Fibroblast of gingiva (primary cell): ENCODE measurements at regions not wholly inside any gene's neighbourhood (a gene's known extent, or its start where the extent isn't known, plus 50 kb on each side); places are given as distances from the start of the nearest gene placed in this dataset.

Source experiments
- DNase-seq: peaks from one replicate; pipeline ENCODE4 v3.0.0-alpha.2; 2011; ENCODE audit warnings: low read depth

DNA sequence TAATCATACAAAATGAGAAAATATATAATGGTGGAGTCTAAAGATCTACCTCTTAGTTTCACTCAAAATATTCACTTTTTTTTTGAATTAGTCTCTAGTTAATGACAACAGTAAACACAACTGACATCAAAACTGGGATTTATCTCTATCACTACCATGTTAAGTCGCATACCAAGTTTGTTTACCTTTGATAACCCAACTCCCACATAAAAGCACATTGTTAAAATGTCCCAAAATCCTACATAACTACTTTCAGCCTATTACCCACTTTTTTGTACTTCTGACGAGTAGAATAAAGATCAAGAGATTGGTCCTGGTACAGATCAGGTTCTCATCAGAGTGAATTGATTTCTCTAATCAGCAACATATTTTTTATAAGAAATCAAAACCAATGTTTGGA is 518.5 kb downstream of the EPHA3 start:
- no peak for DNase-seq

DNA sequence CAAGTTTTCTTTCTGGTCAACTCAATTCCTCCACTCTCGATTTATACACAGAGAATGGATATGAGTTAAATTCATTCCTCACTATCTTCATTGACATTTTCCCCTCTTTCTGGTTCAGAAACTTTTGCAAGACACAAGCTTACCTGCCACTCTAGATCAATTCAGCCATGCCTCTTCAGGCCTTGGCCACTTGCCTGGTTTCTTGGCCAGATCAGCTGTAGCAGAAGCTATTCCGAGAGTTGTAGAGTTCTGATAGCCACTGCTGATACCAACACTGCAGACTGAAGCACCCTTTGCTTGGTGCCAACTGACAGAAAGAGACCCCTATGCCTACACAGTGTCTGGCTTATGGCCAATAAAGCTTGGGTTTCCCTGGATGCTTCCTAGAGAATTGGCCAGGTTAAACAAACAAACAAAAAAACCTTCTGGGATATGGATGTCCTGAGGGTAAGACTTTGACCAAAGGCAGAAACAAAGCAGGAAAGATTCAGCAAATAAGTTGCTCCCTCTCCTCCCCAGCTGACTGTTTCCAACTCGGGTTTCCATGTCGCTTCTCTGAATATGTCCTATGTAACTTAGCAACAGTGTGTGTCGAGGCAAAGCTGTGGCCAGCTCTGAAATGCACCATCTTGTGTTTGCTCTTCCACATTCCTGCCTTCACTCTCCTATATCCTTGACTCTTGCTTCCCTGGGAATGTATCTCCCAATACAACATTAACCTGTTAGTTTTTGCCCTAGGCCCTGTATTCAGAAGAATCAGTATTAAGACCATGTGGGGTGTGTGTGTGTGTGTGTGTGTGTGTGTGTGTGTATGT is 521.6 kb downstream of the EPHA3 start:
- no peak for DNase-seq

DNA sequence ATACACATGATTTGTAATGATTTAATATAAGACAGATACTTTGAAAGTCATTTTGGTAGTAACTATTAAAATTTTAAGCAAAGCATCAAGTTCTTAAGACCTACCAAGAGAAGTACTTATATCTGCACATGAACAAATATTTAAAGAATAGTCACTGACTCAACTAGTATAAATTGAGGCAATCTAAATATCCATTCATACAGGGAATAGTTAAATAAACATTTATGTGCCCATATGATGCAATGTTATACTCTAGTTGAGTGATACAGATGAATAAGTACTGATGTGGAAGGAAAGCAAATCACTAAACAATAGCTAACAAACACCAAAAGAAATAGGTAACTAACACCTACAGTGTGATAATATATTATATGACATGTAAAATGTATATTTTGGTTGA is 527.7 kb downstream of the EPHA3 start:
- no peak for DNase-seq

DNA sequence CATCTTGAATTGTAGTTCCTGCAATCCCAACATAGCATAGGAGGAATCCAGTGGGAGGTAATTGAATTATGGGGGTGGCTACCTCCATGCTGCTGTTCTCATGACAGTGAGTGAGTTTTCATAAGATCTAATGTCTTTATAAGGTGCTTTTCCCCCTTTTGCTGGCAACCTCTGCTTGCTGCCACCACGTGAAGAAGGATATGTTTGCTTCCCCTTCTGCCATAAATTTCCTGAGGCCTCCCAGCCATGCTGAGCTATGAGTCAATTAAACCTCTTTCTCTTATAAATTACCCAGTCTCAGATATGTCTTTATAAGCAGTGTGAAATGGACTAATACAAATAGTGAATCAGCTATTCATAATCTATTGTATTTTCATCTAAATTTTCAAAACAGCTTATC is 537.3 kb downstream of the EPHA3 start:
- DNase-seq, result no peak

DNA sequence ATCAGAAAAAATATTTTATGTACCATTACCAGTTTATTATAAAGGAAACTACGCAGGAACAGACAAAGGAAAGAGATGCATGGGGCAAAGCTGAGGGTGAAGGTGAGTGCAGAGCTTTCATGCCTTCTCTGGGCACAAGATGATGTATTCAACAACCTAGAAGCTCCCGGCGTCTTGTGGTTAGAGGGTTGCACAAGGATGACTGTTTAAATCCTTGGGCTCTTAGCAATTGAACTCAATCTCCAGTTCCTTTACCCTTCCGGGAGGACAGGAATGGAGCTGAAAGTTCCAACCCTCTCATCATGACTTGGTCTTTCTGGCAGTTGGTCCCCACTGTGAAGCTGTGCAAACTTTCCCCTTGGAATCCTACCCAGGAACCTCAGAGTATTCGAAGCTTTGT is 542.0 kb downstream of the EPHA3 start:
- no peak for DNase-seq

DNA sequence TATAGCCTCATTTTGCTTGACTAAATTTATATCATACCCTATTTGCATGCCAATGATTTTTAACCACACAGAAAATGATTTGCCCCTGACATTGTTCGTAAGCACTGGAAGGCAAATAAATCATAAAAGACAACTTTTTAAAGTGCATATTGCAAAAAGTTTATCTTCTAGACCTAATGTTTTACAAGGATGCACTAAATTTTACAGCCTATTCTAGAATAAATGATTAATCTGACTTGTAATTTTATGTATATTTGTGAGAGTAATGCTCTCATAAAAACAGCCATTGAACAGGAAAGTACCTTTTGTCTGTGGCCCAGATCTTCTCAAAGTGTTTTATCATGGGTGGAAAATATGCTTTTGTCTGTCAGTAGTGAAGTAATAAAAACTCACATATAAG is 546.6 kb downstream of the EPHA3 start:
- DNase-seq, result no peak

DNA sequence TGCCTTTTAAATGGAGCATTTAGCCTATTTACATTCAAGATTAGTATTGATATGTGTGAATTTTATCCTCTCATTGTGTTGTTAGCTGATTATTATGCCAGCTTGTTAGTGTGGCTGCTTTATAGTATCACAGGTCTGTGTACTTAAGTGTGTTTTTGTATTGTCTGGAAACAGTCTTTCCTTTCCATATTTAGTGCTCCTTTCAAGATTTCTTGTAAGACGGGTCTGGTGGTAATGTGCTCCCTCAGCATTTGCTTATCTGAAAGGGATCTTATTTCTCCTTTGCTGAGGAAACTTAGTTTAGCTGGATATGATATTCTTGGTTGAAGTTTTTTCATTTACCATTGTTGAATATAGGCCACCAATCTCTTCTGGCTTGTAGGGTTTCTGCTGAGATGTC is 549.0 kb downstream of the EPHA3 start:
- DNase-seq, result no peak

DNA sequence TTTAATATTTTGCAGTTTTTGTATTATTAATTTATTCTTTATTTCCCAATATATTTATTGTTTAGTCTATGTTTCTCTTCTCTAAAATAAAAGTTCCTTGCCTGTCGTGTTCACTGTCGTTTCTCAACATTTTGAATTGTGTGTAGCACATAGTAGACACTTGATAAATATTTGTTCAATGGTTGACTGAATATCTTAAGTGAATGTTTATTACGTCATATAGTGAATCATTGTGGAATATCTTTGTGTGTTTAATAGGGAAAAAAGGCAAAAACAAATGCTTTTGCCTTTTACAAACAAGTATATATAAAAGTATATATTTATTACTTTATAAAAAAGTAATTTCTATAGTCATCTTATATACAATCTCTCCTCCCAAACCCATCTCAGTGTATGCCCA is 572.3 kb downstream of the EPHA3 start:
- no peak for DNase-seq

DNA sequence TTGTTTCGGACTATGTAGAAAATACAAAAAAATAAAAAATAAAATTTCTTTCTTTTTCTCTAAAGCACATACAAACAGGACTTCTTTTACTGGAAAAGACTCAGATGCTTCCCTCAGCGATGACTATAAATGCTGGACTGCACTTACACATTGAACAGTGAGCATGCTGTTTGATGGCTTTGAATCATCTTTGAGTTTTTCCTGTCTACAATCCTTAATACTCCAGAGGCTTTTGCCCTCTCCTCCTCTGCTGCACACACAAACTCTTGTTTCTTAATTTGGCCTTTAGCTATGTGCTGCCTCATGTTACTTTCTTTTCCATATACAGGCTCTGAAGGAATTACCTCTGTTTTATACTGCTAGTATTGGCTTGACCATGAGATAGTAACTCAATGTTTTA is 575.1 kb downstream of the EPHA3 start:
- DNase-seq, result peak; percentile 32

DNA sequence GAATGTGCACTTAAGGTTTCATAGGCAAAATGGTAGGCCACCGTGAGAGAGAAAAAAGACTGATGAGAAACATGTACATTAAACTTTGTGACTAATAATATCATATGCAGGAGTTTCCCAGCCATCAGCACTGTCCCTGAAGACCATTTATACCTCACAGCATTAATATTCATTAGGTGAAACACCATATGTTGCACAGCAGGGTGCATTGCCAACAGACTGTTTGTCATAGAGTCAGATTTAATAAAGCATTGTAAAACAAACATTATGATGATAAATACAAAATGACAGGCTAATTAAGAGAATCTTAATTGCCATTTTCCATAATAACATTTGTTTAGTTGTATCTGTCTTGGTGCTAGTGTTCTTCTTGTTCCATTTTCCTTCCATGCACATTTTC is 578.3 kb downstream of the EPHA3 start:
- no peak for DNase-seq

DNA sequence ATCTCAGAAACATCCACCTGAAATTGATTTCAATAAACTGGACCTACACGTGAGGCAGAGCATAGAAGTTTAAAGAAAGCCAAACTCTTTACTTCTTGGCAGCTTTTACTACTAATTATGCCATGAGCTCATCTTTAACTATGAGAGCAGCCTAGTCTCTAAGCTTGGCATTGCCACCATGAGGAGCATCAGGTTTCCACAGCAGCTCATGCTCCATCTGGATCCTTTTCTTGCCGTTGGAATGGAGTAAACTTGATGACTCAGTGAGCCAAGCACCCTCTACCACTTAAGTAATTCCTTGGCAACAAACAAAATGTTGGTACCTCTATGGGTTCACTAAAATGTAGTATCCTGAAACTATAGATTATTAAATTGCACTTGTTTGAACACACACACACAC is 583.2 kb downstream of the EPHA3 start:
- DNase-seq, result peak; percentile 95

DNA sequence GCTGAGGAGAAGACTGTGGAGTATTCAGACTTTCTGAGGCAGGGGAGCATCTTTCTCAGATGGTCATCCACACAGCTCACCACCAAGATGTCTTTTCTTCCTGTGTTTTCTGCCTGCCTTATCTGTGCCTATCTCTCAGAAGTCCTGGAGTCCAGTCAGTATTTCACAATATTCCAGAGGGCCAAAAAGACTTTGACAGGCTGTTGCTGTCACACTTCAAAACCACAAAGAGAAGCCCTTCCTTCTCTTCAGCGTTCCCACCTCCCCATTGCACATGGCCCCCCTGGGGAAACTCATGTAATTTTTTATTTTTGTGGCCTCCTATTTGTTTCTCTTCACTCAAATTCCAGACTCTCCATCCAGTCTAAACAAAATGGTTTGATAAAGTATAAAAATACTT is 585.2 kb downstream of the EPHA3 start:
- DNase-seq, result no peak

DNA sequence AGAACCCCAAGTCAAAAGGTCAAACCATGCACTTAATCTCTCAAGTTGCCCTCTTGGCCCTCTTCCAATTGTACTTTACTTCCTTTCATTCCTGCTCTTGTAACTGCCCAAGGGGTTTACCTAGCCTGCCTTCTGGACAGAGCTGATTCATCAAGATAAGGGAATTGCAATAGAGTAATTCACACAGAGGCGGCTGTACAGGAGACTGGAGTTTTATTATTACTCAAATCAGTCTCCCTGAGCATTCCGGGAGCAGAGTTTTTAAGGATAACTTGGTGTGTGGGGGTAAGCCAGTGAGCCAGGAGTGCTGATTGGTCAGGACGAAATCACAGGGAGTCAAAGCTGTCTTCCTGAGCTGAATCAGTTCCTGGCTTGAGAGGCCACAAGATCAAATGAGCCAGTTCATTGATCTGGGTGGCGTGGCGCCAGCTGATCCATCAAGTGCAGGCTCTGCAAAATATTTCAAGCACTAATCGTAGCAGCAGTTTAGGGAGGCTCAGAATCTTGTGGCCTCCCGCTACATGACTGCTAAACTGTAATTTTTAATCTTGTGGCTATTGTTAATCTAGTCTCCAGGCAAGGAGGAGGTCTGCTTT is 590.0 kb downstream of the EPHA3 start:
- no peak for DNase-seq

DNA sequence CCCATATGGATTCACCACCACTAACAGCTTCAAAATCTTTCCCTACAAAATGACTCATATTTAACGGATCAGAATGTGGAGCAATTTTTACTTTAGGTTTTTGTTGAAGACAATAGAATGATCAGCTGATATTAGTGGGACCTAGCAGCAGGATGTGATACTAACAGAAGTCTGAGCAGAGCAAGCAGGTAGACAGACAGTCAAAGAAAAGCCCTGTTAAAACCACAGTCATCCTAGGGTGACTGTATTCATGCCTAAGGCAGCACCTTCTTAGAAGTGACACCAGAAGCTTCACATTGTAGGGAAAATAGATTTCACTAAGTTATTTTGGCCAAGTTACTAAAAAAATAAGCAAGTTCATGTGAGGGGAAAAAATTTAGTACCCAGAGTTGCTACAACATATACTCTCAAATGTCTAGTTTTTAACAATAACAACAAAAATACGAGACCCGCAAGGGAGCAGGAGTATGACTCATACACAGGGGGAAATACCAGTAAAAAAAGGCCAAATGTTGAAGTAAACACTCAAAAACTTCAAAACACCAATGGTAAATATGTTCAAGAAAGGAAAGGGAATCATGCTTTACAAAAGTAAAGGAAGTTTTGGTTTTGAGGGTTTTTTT is 590.9 kb downstream of the EPHA3 start:
- peak; percentile 55 for DNase-seq

DNA sequence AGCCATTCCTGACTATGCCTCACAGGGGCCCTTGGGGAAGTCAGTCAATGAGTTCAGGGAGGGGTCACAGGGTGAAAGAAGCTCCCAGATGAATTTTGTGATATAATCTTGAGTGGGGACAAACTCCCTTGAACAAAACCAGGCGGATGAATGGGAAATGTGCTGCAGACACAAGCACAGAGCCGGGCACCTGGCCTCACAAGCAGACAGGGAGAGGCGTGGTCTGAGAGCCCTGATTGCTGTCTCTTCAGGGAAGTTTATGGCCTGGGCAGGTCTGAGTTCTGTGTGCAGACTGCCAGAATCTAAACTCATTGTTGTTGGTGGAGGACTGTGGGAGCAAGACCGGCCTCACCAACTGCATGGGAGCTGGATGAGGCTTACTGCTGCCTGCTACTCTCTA is 591.8 kb downstream of the EPHA3 start:
- no peak for DNase-seq

DNA sequence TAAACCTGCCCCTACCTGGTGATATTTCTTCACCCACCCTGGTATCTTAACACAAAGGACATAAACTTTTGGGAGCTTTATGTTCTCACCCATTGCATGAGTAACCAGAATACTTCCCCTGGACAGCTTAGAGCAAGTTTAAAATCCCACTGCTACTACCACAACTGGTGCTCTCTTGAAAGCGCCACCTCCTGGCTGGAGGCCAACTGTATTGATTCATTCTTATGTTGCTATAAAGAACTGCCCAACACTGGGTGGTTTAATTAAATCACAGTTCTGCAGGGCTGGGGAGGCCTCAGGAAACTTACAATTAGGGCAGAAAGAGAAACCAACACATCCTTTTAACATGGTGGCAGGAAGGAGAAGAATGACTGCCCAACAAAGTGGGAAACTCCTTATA is 592.4 kb downstream of the EPHA3 start:
- DNase-seq, result no peak

DNA sequence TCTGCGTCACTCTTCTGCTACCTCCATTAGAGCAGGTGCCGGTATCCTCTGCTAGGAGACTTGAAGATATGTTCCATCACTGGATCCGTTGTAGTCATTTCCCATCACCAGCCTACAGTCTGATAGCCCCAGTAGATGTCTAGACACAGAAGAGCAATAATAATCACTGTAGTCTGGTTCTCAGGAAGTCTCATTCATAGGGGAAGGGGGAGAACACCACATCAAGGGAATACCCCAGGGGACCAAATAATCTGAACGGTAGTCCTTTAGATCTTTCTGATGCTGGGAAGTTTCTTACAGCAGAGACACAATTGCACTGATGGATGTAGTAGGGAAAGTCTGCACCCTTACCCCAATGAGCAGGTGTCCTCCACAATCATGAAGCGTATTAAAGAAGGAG is 595.0 kb downstream of the EPHA3 start:
- DNase-seq, result no peak

DNA sequence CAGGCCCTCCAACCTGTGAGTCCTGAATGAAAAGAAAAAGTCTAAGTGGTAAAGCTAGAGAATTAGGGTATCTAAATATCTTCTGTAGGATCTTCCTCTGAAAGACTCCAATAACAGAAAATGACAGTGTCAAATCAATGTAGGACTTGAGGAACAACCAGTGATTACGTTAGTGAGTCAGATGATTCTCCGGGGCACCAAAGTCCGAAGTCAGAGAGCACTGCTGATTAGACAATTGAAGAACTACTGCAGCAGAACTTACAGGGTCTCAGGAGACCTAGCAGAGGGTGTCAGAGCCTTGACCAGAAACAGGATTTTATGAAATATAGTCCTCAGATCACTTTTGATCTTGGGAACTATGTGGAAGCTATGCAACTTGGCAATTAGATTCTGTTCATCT is 605.8 kb downstream of the EPHA3 start:
- no peak for DNase-seq

DNA sequence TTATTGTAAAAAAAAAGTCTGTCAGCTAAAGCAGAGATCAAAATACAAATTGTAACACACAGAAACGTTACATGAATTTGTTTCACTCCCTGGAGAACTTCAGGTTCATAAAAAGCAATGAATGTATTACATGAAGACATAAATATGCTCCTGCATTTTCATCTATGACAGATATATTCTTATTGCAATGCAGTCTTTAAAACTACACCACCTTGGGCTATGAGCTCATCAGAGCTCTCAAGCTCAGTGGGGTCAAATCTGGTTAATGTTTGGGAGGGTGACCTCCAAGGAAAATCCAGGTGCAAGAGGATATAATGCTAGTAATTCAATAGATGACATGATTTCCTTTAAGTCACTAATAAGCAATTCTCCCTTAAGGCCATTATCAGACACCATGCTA is 606.8 kb downstream of the EPHA3 start:
- DNase-seq, result no peak

DNA sequence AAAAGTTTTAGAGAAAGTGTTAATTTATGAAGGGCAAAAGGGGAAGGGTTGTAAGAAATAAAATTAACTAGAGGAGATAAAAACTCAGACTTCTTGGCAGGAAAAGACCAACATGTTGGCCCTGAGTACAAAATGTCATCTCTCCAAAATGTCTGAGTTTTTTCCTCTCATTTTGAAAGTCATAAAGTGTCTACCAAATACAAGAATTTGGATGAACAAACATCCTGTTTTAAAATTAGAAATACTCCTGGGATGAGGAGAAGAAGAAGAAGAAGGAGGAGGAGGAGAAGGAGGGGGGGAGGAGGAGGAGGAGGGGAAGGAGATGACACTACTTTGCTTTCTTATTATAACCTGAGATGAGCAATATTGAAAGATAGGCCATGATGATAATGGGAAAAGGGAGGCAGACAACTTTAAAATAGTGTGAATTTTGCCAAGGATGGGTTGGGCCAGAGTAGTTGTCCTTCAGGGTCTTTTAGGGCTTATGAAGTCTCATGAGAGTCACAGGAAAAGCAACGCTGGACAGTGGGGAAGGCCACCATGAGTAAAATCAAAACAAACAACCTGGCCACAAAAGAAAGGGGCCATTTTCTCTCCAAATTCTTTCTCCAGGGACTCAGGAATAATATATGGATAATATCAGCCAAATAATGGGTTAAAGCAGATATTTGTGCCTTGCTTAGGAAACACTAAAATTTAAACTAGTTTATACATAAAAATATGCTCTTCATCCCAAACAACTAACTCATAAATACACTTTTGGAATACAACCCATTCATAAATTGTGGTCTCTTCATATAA is 632.9 kb downstream of the EPHA3 start:
- peak; percentile 32 for DNase-seq

DNA sequence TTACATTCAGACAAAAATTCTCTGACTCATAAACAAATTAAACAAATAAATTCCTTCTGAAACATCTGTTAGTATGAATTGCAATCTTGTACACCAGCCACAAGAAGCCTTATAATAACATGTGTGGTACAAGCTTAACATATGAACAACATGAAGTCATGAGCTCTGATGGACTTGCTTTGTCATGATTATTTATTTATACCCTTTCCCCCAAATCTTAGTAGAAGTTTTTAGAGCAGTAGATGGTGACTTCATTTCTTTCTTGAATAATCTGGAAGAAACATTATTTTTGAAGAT is 633.4 kb downstream of the EPHA3 start:
- DNase-seq, result peak; percentile 88

DNA sequence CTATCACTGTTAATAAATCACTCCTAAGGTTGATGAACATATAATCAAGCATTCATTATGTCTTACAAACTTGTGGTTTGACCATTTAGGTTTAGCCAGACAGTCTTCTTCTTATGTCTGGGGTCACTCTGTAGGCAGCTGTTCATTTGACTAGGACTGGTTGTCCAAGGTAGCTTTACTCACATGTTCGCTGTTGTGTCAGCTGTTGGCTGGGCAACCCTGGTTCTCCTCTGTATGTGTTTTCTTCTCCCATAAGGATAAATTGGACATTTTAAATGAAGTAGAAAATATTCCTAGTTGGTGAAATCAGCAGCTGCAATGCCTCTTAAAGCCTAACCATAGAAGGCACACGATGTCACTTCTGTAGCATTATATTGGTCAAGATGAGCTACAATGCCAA is 635.1 kb downstream of the EPHA3 start:
- DNase-seq, result no peak
